ENCODE measurements at regions not wholly inside any gene's neighbourhood (a gene's known extent, or its start where the extent isn't known, plus 50 kb on each side); places are given as distances from the start of the nearest gene placed in this dataset.

GRCh38 chr2:122156176-122156890 is 400.9 kb downstream of the TSN start:
- Histone ChIP-seq H3K27ac (no peak overlapping the region), H3K4me3 (no peak overlapping the region)
- no peak for DNase-seq (ENCODE audit: low spot score)
- no peak for TF ChIP-seq CTCF (IDR thresholded peaks at IDR 0.05)

- no peak for DNase-seq (ENCODE audit: low spot score)
- no peak for TF ChIP-seq CTCF (IDR thresholded peaks at IDR 0.05)
- Histone ChIP-seq H3K27ac (no peak overlapping the region), H3K4me3 (no peak overlapping the region)
Observed at GRCh38 chr2:122157158-122157557, 401.7 kb downstream of the TSN start.

GRCh38 chr2:122163617-122164016 is 408.2 kb downstream of the TSN start:
- no peak for TF ChIP-seq CTCF (IDR thresholded peaks at IDR 0.05)
- Histone ChIP-seq H3K27ac (no peak overlapping the region), H3K4me3 (no peak overlapping the region)
- no peak for DNase-seq (ENCODE audit: low spot score)

GRCh38 chr2:122164964-122165363 is 409.5 kb downstream of the TSN start:
- Histone ChIP-seq H3K4me3 (no peak overlapping the region), H3K27ac (no peak overlapping the region)
- no peak for TF ChIP-seq CTCF (IDR thresholded peaks at IDR 0.05)
- DNase-seq (ENCODE audit: low spot score), result no peak

- Histone ChIP-seq H3K27ac (no peak overlapping the region), H3K4me3 (no peak overlapping the region)
- no peak for DNase-seq (ENCODE audit: low spot score)
- no peak for TF ChIP-seq CTCF (IDR thresholded peaks at IDR 0.05)
Observed at GRCh38 chr2:122166820-122167219, 411.4 kb downstream of the TSN start.

- Histone ChIP-seq H3K27ac (no peak overlapping the region), H3K4me3 (no peak overlapping the region)
- no peak for TF ChIP-seq CTCF (IDR thresholded peaks at IDR 0.05)
- no peak for DNase-seq (ENCODE audit: low spot score)
Observed at GRCh38 chr2:122167515-122167914, 412.1 kb downstream of the TSN start.

- TF ChIP-seq CTCF (IDR thresholded peaks at IDR 0.05), result no peak
- DNase-seq (ENCODE audit: low spot score), result no peak
- no peak overlapping the region for H3K27ac ChIP-seq
- H3K4me3 ChIP-seq, result no peak overlapping the region
Observed at GRCh38 chr2:122168799-122169198, 413.3 kb downstream of the TSN start.
